ENCODE measurements at regions not wholly inside any gene's neighbourhood (a gene's known extent, or its start where the extent isn't known, plus 50 kb on each side); places are given as distances from the start of the nearest gene placed in this dataset.

- no peaks in the 10 kb centered on the region for H3K9me3 ChIP-seq
- WGBS, 2 donors = 30 to 38% methylated on average over 6 of the region's 6 CpGs
- H3K4me3 ChIP-seq = no peak overlapping the region
- peaks cover 0 to 4% (median 2%) of the 10 kb centered on the region in 4 donors for H3K4me1 ChIP-seq
- no peak for DNase-seq
- H3K27me3 ChIP-seq = no peaks in the 10 kb centered on the region
- no peak overlapping the region for H3K27ac ChIP-seq
- ATAC-seq (ENCODE audit: low FRiP score in 2 of 2) = no peak
- no peaks in the 10 kb centered on the region for H3K36me3 ChIP-seq
- peak in 1 of 2 donors; percentile 81 for TF ChIP-seq POLR2AphosphoS5 (IDR thresholded peaks at IDR 0.05)
- TF ChIP-seq EP300 (IDR thresholded peaks at IDR 0.05) = no peak
These were observed 327.4 kb upstream of the ZNF507 start for GRCh38 chr19:32018014-32018413.

- H3K9me3 ChIP-seq = no peaks in the 10 kb centered on the region
- DNase-seq (no peak), ATAC-seq (ENCODE audit: low FRiP score in 2 of 2) (no peak)
- no peaks in the 10 kb centered on the region for H3K27me3 ChIP-seq
- H3K36me3 ChIP-seq = no peaks in the 10 kb centered on the region
- no peak overlapping the region for H3K27ac ChIP-seq
- peaks cover 0 to 10% (median 4%) of the 10 kb centered on the region in 4 donors for H3K4me1 ChIP-seq
- no peak overlapping the region for H3K4me3 ChIP-seq
- TF ChIP-seq EP300 (IDR thresholded peaks at IDR 0.05) (no peak), POLR2AphosphoS5 (IDR thresholded peaks at IDR 0.05) (no peak), POLR2A (IDR thresholded peaks at IDR 0.05) (no peak), CTCF (IDR thresholded peaks at IDR 0.05) (no peak)
- 65 to 70% methylated on average over 2 of the region's 2 CpGs for WGBS, 2 donors
These were observed 324.9 kb upstream of the ZNF507 start for GRCh38 chr19:32020538-32020937.

GRCh38 chr19:32022044-32022640, 323.3 kb upstream of the ZNF507 start:
- 40 to 54% methylated on average over 9 of the region's 9 CpGs for WGBS, 2 donors
- no peak for TF ChIP-seq POLR2AphosphoS5 (IDR thresholded peaks at IDR 0.05)
- no peak for TF ChIP-seq CTCF (IDR thresholded peaks at IDR 0.05)
- TF ChIP-seq POLR2A (IDR thresholded peaks at IDR 0.05) = no peak

GRCh38 chr19:32022731-32023563, 322.5 kb upstream of the ZNF507 start:
- TF ChIP-seq POLR2A (IDR thresholded peaks at IDR 0.05) (no peak), POLR2AphosphoS5 (IDR thresholded peaks at IDR 0.05) (no peak), EP300 (IDR thresholded peaks at IDR 0.05) (no peak), CTCF (IDR thresholded peaks at IDR 0.05) (no peak)
- Histone ChIP-seq H3K27ac (no peak overlapping the region), H3K36me3 (no peaks in the 10 kb centered on the region), H3K9me3 (no peaks in the 10 kb centered on the region), H3K27me3 (no peaks in the 10 kb centered on the region), H3K4me3 (no peak overlapping the region), H3K4me1 (peaks cover 0 to 10% (median 3%) of the 10 kb centered on the region in 4 donors)
- DNase-seq = no peak
- ATAC-seq (ENCODE audit: low FRiP score in 2 of 2) = no peak
- 34 to 35% methylated on average over 29 of the region's 29 CpGs for WGBS, 2 donors

More at GRCh38 chr19:32022044-32022640, 323.3 kb upstream of the ZNF507 start:
- Histone ChIP-seq H3K27ac (no peak overlapping the region), H3K4me3 (no peak overlapping the region), H3K36me3 (no peaks in the 10 kb centered on the region), H3K27me3 (no peaks in the 10 kb centered on the region), H3K9me3 (no peaks in the 10 kb centered on the region), H3K4me1 (peaks cover 0 to 10% (median 4%) of the 10 kb centered on the region in 4 donors)
- DNase-seq = no peak
- no peak for ATAC-seq (ENCODE audit: low FRiP score in 2 of 2)

- no peak for TF ChIP-seq POLR2AphosphoS5 (IDR thresholded peaks at IDR 0.05)
- TF ChIP-seq CTCF (IDR thresholded peaks at IDR 0.05) = no peak
- TF ChIP-seq EP300 (IDR thresholded peaks at IDR 0.05) = no peak
- TF ChIP-seq POLR2A (IDR thresholded peaks at IDR 0.05) = no peak
- DNase-seq (no peak), ATAC-seq (ENCODE audit: low FRiP score in 2 of 2) (no peak)
- WGBS, 2 donors = 31% methylated on average over 6 of the region's 6 CpGs
- no peaks in the 10 kb centered on the region for H3K36me3 ChIP-seq
- H3K27me3 ChIP-seq = no peaks in the 10 kb centered on the region
- no peak overlapping the region for H3K27ac ChIP-seq
- H3K9me3 ChIP-seq = no peaks in the 10 kb centered on the region
- no peak overlapping the region for H3K4me3 ChIP-seq
- peaks cover 0 to 10% (median 3%) of the 10 kb centered on the region in 4 donors for H3K4me1 ChIP-seq
These were observed 321.9 kb upstream of the ZNF507 start for GRCh38 chr19:32023564-32023832.

Measured in upper lobe of left lung (tissue), 6 donors.